GM23338 (cell line): ENCODE measurements at regions not wholly inside any gene's neighbourhood (a gene's known extent, or its start where the extent isn't known, plus 50 kb on each side); places are given as distances from the start of the nearest gene placed in this dataset.

Experiments
- CREB1 ChIP-seq: fragments of 250-450 bp; sonication (Bioruptor Pico); IDR thresholded peaks from 2 replicates; pipeline ENCODE4 v1.5.0; 2020; ENCODE audit warnings: low read depth, mild to moderate bottlenecking, moderate library complexity
- EZH2 ChIP-seq: fragments of 200-600 bp; sonication (generic); IDR thresholded peaks from one replicate; pipeline ENCODE4 v1.8.0; 2017; ENCODE audit warnings: antibody characterized with exemption, mild to moderate bottlenecking, low read depth; ENCODE audit not compliant: unreplicated experiment
- EZH2phosphoT487 ChIP-seq: fragments of 200-600 bp; sonication (generic); IDR thresholded peaks from one replicate; pipeline ENCODE4 v1.8.1; 2018; ENCODE audit warnings: antibody characterized with exemption; ENCODE audit not compliant: unreplicated experiment
- JUNB ChIP-seq: IDR thresholded peaks from one replicate; pipeline ENCODE4 v1.6.1; 2016; ENCODE audit warnings: antibody characterized with exemption; ENCODE audit not compliant: unreplicated experiment
- NANOG ChIP-seq: IDR thresholded peaks from 2 replicates; pipeline ENCODE4 v1.6.1; 2016; ENCODE audit warnings: antibody characterized with exemption, borderline replicate concordance
- POLR2AphosphoS5 ChIP-seq: IDR thresholded peaks from 2 replicates; pipeline ENCODE4 v1.6.1; 2016; ENCODE audit warnings: antibody characterized with exemption, low read depth
- STAT1 ChIP-seq: IDR thresholded peaks from one replicate; pipeline ENCODE4 v1.6.1; 2016; ENCODE audit warnings: antibody characterized with exemption; ENCODE audit not compliant: unreplicated experiment
- ZNF114 ChIP-seq: fragments of 250-450 bp; sonication (Bioruptor Pico); IDR thresholded peaks from 2 replicates; pipeline ENCODE4 v1.5.0; 2020; ENCODE audit warnings: mild to moderate bottlenecking, moderate library complexity
- ZNF331 ChIP-seq: fragments of 250-450 bp; sonication (Bioruptor Pico); IDR thresholded peaks from 2 replicates; pipeline ENCODE4 v1.5.0; 2020; ENCODE audit warnings: low read depth, mild to moderate bottlenecking, moderate library complexity
- TF ChIP-seq, protein P1 (sequence below), 2 experiments: fragments of 200-600 bp in 1 of 2; sonication (generic) in 1 of 2; conservative IDR thresholded peaks; 2 replicates each; pipeline versions ENCODE4 v1.5.1 to v1.6.1; 2016 to 2017; ENCODE audit warnings: antibody characterized with exemption in 2 of 2, low read depth in 2 of 2, mild to moderate bottlenecking in 2 of 2, moderate library complexity in 1 of 2
- TF ChIP-seq, protein P2 (sequence below): IDR thresholded peaks from one replicate; pipeline ENCODE4 v1.6.1; 2018; ENCODE audit warnings: antibody characterized with exemption; ENCODE audit not compliant: unreplicated experiment
- TF ChIP-seq, protein P3 (sequence below): IDR thresholded peaks from 2 replicates; pipeline ENCODE4 v1.6.1; 2016; ENCODE audit warnings: antibody characterized with exemption
- TF ChIP-seq, protein P4 (sequence below): fragments of 250-450 bp; sonication (Bioruptor Pico); IDR thresholded peaks from 2 replicates; pipeline ENCODE4 v1.5.0; 2020; ENCODE audit warnings: mild to moderate bottlenecking, moderate library complexity

DNA sequence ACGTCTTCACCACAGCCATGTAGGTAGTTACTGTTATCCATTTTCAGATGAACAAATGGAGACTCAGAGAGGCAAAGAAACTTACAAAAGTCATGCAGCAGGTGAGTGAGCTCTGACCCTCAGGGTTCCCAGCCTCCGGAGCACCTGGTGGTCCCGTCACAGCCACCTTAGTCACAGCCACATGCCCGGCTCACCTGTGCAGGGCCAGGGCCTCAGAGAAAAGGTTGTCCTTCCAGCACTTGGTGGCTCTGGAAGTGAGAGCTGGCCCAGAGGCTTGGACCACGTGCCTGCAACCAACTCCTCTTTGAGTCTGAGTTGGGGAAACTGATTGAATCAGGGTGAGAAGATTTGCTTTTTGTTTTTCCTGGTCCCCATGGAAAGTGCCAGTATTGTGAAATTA lies 189.3 kb downstream of the GLI2 start:
- no peak for TF ChIP-seq EZH2phosphoT487
- TF ChIP-seq, protein P1, sequence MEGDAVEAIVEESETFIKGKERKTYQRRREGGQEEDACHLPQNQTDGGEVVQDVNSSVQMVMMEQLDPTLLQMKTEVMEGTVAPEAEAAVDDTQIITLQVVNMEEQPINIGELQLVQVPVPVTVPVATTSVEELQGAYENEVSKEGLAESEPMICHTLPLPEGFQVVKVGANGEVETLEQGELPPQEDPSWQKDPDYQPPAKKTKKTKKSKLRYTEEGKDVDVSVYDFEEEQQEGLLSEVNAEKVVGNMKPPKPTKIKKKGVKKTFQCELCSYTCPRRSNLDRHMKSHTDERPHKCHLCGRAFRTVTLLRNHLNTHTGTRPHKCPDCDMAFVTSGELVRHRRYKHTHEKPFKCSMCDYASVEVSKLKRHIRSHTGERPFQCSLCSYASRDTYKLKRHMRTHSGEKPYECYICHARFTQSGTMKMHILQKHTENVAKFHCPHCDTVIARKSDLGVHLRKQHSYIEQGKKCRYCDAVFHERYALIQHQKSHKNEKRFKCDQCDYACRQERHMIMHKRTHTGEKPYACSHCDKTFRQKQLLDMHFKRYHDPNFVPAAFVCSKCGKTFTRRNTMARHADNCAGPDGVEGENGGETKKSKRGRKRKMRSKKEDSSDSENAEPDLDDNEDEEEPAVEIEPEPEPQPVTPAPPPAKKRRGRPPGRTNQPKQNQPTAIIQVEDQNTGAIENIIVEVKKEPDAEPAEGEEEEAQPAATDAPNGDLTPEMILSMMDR (conservative IDR thresholded peaks at IDR 0.05; ENCODE audit: low read depth in 2 of 2) = no peak
- no peak for TF ChIP-seq ZNF331 (CRISPR knock-in tag)
- no peak for TF ChIP-seq POLR2AphosphoS5
- no peak for TF ChIP-seq EZH2
- TF ChIP-seq, protein P2, sequence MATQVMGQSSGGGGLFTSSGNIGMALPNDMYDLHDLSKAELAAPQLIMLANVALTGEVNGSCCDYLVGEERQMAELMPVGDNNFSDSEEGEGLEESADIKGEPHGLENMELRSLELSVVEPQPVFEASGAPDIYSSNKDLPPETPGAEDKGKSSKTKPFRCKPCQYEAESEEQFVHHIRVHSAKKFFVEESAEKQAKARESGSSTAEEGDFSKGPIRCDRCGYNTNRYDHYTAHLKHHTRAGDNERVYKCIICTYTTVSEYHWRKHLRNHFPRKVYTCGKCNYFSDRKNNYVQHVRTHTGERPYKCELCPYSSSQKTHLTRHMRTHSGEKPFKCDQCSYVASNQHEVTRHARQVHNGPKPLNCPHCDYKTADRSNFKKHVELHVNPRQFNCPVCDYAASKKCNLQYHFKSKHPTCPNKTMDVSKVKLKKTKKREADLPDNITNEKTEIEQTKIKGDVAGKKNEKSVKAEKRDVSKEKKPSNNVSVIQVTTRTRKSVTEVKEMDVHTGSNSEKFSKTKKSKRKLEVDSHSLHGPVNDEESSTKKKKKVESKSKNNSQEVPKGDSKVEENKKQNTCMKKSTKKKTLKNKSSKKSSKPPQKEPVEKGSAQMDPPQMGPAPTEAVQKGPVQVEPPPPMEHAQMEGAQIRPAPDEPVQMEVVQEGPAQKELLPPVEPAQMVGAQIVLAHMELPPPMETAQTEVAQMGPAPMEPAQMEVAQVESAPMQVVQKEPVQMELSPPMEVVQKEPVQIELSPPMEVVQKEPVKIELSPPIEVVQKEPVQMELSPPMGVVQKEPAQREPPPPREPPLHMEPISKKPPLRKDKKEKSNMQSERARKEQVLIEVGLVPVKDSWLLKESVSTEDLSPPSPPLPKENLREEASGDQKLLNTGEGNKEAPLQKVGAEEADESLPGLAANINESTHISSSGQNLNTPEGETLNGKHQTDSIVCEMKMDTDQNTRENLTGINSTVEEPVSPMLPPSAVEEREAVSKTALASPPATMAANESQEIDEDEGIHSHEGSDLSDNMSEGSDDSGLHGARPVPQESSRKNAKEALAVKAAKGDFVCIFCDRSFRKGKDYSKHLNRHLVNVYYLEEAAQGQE = no peak
- TF ChIP-seq NANOG = no peak
- no peak for TF ChIP-seq CREB1
- TF ChIP-seq, protein P3, sequence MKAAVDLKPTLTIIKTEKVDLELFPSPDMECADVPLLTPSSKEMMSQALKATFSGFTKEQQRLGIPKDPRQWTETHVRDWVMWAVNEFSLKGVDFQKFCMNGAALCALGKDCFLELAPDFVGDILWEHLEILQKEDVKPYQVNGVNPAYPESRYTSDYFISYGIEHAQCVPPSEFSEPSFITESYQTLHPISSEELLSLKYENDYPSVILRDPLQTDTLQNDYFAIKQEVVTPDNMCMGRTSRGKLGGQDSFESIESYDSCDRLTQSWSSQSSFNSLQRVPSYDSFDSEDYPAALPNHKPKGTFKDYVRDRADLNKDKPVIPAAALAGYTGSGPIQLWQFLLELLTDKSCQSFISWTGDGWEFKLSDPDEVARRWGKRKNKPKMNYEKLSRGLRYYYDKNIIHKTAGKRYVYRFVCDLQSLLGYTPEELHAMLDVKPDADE = no peak
- no peak for TF ChIP-seq ZNF114 (CRISPR knock-in tag)
- no peak for TF ChIP-seq JUNB
- TF ChIP-seq, protein P4, sequence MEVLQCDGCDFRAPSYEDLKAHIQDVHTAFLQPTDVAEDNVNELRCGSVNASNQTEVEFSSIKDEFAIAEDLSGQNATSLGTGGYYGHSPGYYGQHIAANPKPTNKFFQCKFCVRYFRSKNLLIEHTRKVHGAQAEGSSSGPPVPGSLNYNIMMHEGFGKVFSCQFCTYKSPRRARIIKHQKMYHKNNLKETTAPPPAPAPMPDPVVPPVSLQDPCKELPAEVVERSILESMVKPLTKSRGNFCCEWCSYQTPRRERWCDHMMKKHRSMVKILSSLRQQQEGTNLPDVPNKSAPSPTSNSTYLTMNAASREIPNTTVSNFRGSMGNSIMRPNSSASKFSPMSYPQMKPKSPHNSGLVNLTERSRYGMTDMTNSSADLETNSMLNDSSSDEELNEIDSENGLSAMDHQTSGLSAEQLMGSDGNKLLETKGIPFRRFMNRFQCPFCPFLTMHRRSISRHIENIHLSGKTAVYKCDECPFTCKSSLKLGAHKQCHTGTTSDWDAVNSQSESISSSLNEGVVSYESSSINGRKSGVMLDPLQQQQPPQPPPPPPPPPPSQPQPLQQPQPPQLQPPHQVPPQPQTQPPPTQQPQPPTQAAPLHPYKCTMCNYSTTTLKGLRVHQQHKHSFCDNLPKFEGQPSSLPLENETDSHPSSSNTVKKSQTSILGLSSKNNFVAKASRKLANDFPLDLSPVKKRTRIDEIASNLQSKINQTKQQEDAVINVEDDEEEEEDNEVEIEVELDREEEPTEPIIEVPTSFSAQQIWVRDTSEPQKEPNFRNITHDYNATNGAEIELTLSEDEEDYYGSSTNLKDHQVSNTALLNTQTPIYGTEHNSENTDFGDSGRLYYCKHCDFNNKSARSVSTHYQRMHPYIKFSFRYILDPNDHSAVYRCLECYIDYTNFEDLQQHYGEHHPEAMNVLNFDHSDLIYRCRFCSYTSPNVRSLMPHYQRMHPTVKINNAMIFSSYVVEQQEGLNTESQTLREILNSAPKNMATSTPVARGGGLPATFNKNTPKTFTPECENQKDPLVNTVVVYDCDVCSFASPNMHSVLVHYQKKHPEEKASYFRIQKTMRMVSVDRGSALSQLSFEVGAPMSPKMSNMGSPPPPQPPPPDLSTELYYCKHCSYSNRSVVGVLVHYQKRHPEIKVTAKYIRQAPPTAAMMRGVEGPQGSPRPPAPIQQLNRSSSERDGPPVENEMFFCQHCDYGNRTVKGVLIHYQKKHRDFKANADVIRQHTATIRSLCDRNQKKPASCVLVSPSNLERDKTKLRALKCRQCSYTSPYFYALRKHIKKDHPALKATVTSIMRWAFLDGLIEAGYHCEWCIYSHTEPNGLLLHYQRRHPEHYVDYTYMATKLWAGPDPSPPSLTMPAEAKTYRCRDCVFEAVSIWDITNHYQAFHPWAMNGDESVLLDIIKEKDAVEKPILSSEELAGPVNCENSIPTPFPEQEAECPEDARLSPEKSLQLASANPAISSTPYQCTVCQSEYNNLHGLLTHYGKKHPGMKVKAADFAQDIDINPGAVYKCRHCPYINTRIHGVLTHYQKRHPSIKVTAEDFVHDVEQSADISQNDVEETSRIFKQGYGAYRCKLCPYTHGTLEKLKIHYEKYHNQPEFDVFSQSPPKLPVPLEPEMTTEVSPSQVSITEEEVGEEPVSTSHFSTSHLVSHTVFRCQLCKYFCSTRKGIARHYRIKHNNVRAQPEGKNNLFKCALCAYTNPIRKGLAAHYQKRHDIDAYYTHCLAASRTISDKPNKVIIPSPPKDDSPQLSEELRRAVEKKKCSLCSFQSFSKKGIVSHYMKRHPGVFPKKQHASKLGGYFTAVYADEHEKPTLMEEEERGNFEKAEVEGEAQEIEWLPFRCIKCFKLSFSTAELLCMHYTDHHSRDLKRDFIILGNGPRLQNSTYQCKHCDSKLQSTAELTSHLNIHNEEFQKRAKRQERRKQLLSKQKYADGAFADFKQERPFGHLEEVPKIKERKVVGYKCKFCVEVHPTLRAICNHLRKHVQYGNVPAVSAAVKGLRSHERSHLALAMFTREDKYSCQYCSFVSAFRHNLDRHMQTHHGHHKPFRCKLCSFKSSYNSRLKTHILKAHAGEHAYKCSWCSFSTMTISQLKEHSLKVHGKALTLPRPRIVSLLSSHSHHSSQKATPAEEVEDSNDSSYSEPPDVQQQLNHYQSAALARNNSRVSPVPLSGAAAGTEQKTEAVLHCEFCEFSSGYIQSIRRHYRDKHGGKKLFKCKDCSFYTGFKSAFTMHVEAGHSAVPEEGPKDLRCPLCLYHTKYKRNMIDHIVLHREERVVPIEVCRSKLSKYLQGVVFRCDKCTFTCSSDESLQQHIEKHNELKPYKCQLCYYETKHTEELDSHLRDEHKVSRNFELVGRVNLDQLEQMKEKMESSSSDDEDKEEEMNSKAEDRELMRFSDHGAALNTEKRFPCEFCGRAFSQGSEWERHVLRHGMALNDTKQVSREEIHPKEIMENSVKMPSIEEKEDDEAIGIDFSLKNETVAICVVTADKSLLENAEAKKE (CRISPR knock-in tag) = no peak
- no peak for TF ChIP-seq STAT1
